K562 (cell line): ENCODE measurements at regions not wholly inside any gene's neighbourhood (a gene's known extent, or its start where the extent isn't known, plus 50 kb on each side); places are given as distances from the start of the nearest gene placed in this dataset.

Experiments used
- ATAC-seq: fragments of 200-7000 bp; cut with Tn5 transposase; 3 replicates; pipeline ENCODE4 v1.9.1; 2020; ENCODE audit warnings: moderate library complexity
- BruUV-seq: library from RNA; stranded (reverse); fragments of 400-500 nt; replicated peaks from 2 replicates; lab custom pipeline; 2021; lab: Mats Ljungman, UMichigan
- CTCF ChIA-PET: fragments of 300-600 bp; formaldehyde crosslinking; extraction: SDS; loops from one replicate; lab custom pipeline; 2021; ENCODE audit warnings: low intra/inter-chr PET ratio; lab: Yijun Ruan, JAX
- POLR2A ChIA-PET: fragments of 300-600, 350-650 bp; sonication (Branson Sonifier 250); formaldehyde crosslinking; extraction: SDS; loops from one replicate; lab custom pipeline; 2021; ENCODE audit warnings: antibody characterized with exemption, inconsistent platforms; lab: Yijun Ruan, JAX
- DNase-seq, 4 experiments: peaks; one replicate each; pipeline versions ENCODE4 v3.0.0 to v3.0.0-alpha.2; 2011 to 2018; ENCODE audit warnings: low spot score in 3 of 4, mixed read lengths in 3 of 4; ENCODE audit errors: extremely low read depth in 1 of 4
- FAIRE-seq: peaks from 2 replicates; lab custom pipeline; 2011; peaks lifted over from hg19 to GRCh38; lab: Jason Lieb, UNC
- H2AFZ ChIP-seq: 2 replicates; pipeline ENCODE4 v1.6.0; 2011; ENCODE audit warnings: low read depth, low read length, control low read depth, inconsistent platforms
- H3K27ac ChIP-seq: fragments of 200-600 bp; 3 replicates; pipeline ENCODE4 v1.8.0; 2011; ENCODE audit warnings: low read depth, mild to moderate bottlenecking, control low read depth, inconsistent platforms, low read length, moderate library complexity, mixed read lengths; ENCODE audit errors: extremely low read depth
- H3K27me3 ChIP-seq, 2 experiments: fragments of 300-600 bp in 1 of 2; 2 replicates in 1 of 2; 3 replicates in 1 of 2; pipeline versions ENCODE4 v1.6.0 to v1.8.0; 2011; ENCODE audit warnings: inconsistent platforms in 2 of 2, low read length in 2 of 2, mild to moderate bottlenecking in 1 of 2, mixed read lengths in 1 of 2, moderate library complexity in 1 of 2; ENCODE audit not compliant: control insufficient read depth in 2 of 2, insufficient read depth in 2 of 2
- H3K36me3 ChIP-seq: fragments of 300-600 bp; 3 replicates; pipeline ENCODE4 v1.8.0; 2011; ENCODE audit warnings: mild to moderate bottlenecking, low read length, inconsistent platforms; ENCODE audit not compliant: control insufficient read depth, insufficient read depth
- H3K4me1 ChIP-seq, 2 experiments: fragments of 200-600 bp in 1 of 2; replicated peaks in 1 of 2; 2 replicates in 1 of 2; 3 replicates in 1 of 2; pipeline versions ENCODE4 v1.5.1 to v1.8.0; 2011; ENCODE audit warnings: inconsistent platforms in 2 of 2, low read length in 2 of 2, mild to moderate bottlenecking in 1 of 2, mixed read lengths in 1 of 2, moderate library complexity in 1 of 2; ENCODE audit not compliant: control insufficient read depth in 2 of 2, insufficient read depth in 2 of 2
- H3K4me2 ChIP-seq: 2 replicates; pipeline ENCODE4 v1.6.1; 2011; ENCODE audit warnings: low read length, control low read depth, inconsistent platforms, mixed read lengths; ENCODE audit not compliant: insufficient read depth
- H3K4me3 ChIP-seq: fragments of 200-600 bp; sonication (generic), shearing (Covaris generic); 2 replicates; pipeline ENCODE4 v1.5.1; 2016; ENCODE audit warnings: control low read depth, inconsistent platforms
- H3K79me2 ChIP-seq: fragments of 200-600 bp; 3 replicates; pipeline ENCODE4 v1.8.0; 2011; ENCODE audit warnings: low read length, inconsistent platforms; ENCODE audit not compliant: control insufficient read depth, insufficient read depth
- H3K9ac ChIP-seq, 2 experiments: 2 replicates each; pipeline versions ENCODE4 v1.6.0 to v1.6.1; 2011; ENCODE audit warnings: low read depth in 2 of 2, low read length in 2 of 2, control low read depth in 1 of 2, inconsistent platforms in 1 of 2, mild to moderate bottlenecking in 1 of 2, mixed read lengths in 1 of 2; ENCODE audit not compliant: insufficient read depth in 1 of 2
- H3K9me1 ChIP-seq: one replicate; pipeline ENCODE4 v1.6.0; 2011; ENCODE audit warnings: inconsistent platforms, mild to moderate bottlenecking, low read length, moderate library complexity; ENCODE audit not compliant: control insufficient read depth, insufficient read depth
- H3K9me3 ChIP-seq: replicated peaks from 2 replicates; pipeline ENCODE4 v1.5.1; 2011; ENCODE audit warnings: low read depth, low read length, inconsistent platforms; ENCODE audit not compliant: control insufficient read depth, insufficient read depth
- H4K20me1 ChIP-seq: replicated peaks from 2 replicates; pipeline ENCODE4 v1.6.1; 2011; ENCODE audit warnings: low read length, inconsistent platforms, mixed read lengths; ENCODE audit not compliant: control insufficient read depth, insufficient read depth
- BCL6 ChIP-seq: fragments of 250-450 bp; sonication (Bioruptor Pico); IDR thresholded peaks from 2 replicates; pipeline ENCODE4 v1.4.0; 2020
- CBX3 ChIP-seq, 2 experiments: IDR thresholded peaks; 1 replicate in 1 of 2; 2 replicates in 1 of 2; pipeline ENCODE4 v1.6.1; 2012; ENCODE audit warnings: inconsistent platforms in 2 of 2, low read length in 2 of 2, borderline replicate concordance in 1 of 2, control low read depth in 1 of 2
- CSDE1 ChIP-seq, 2 experiments: fragments of 450-650 bp; IDR thresholded peaks; 2 replicates each; pipeline ENCODE4 v1.6.1; 2016; ENCODE audit warnings: mild to moderate bottlenecking in 1 of 2
- ETV5 ChIP-seq: sonication (generic); formaldehyde crosslinking; IDR thresholded peaks from 2 replicates; pipeline ENCODE4 v1.4.0; 2020; ENCODE audit warnings: low read depth, mild to moderate bottlenecking, missing genetic modification reagents
- NR3C1 ChIP-seq: sonication (generic); formaldehyde crosslinking; IDR thresholded peaks from 2 replicates; pipeline ENCODE4 v1.8.1; 2022; ENCODE audit warnings: missing genetic modification reagents
- ZNF239 ChIP-seq: fragments of 250-450 bp; sonication (Bioruptor Pico); IDR thresholded peaks from 2 replicates; pipeline ENCODE4 v1.4.0; 2020; ENCODE audit warnings: mild to moderate bottlenecking
- WGBS: fragments of 100-300 bp; shearing (Covaris generic); methylation state at CpG from one replicate; pipeline ENCODE4 v1.1.6; 2016; ENCODE audit warnings: low coverage, mixed read lengths; ENCODE audit not compliant: insufficient coverage; ENCODE audit errors: missing lambda C conversion rate; 5-methylcytosine and 5-hydroxymethylcytosine counted together
- in situ Hi-C: fragments of 300-500 bp; cut with MboI; formaldehyde crosslinking; loops from 4 replicates; pipeline ENCODE4 v1.15.0; 2018; ENCODE audit warnings: inconsistent platforms, mixed read lengths
- intact Hi-C: fragments of 100-400 bp; cut with micrococcal nuclease; formaldehyde crosslinking; loops from 2 replicates; pipeline ENCODE4 v1.14.2; 2022
- TF ChIP-seq, protein P1 (sequence below): fragments of 250-450 bp; sonication (Bioruptor Pico); IDR thresholded peaks from 2 replicates; pipeline ENCODE4 v1.5.0; 2021
- TF ChIP-seq, protein P2 (sequence below): fragments of 450-650 bp; IDR thresholded peaks from 2 replicates; pipeline ENCODE4 v1.6.1; 2014; ENCODE audit warnings: low read depth, mild to moderate bottlenecking, moderate library complexity, borderline replicate concordance

DNA sequence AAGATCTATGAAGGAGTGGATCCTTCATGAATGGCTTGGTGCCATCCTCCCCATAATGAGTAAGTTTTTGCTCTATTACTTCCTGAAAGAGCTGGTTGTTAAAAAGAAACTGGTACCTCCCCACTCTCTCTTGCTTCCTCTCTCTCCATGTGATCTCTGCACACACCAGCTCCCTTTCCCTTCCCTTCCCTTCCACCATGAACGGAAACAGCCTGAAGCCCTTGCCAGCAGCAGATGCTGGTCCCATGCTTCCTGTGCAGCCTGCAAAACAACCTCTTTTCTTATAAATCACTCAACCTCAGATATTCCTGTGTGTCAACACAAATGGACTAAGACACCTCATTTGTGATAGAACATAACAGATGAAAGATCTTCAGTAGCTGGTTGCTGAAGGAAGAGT is 303.5 kb upstream of the ACVR2A start:
- POLR2A ChIA-PET, result interaction anchor here (0.6 kb wide), 1 partner anchor 55 kb away, joined by 3 read pairs; no protein-coding TSS in a partner anchor
- H3K9me3 ChIP-seq, result no peaks in the 10 kb centered on the region
- no peaks in the 10 kb centered on the region for H3K79me2 ChIP-seq
- no peak overlapping the region for H3K4me3 ChIP-seq
- TF ChIP-seq, protein P1, sequence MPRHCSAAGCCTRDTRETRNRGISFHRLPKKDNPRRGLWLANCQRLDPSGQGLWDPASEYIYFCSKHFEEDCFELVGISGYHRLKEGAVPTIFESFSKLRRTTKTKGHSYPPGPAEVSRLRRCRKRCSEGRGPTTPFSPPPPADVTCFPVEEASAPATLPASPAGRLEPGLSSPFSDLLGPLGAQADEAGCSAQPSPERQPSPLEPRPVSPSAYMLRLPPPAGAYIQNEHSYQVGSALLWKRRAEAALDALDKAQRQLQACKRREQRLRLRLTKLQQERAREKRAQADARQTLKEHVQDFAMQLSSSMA (CRISPR knock-in tag), result no peak
- TF ChIP-seq ETV5 (no peak), ZNF239 (CRISPR knock-in tag) (no peak), NR3C1 (CRISPR knock-in tag) (no peak), BCL6 (CRISPR knock-in tag) (no peak), CBX3 (IDR thresholded peaks at IDR 0.05; ENCODE audit: borderline replicate concordance in 1 of 2, low read length in 2 of 2) (no peak), CSDE1 (IDR thresholded peaks at IDR 0.05) (no peak)
- TF ChIP-seq, protein P2, sequence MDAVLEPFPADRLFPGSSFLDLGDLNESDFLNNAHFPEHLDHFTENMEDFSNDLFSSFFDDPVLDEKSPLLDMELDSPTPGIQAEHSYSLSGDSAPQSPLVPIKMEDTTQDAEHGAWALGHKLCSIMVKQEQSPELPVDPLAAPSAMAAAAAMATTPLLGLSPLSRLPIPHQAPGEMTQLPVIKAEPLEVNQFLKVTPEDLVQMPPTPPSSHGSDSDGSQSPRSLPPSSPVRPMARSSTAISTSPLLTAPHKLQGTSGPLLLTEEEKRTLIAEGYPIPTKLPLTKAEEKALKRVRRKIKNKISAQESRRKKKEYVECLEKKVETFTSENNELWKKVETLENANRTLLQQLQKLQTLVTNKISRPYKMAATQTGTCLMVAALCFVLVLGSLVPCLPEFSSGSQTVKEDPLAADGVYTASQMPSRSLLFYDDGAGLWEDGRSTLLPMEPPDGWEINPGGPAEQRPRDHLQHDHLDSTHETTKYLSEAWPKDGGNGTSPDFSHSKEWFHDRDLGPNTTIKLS, result no peak
- TF ChIP-seq, all 486 proteins: peak for 0
- H3K9ac ChIP-seq, result no peak overlapping the region
- ATAC-seq (no peak), FAIRE-seq (no peak), DNase-seq (no peak)
- H3K27me3 ChIP-seq, result no peaks in the 10 kb centered on the region
- in situ Hi-C loops, result loop anchor here (25.0 kb wide), 1 partner anchor 371 kb away; no protein-coding TSS in a partner anchor
- H3K36me3 ChIP-seq, result no peaks in the 10 kb centered on the region
- H4K20me1 ChIP-seq, result no peaks in the 10 kb centered on the region
- WGBS, result 0% methylated on average over 1 of the region's 1 CpG
- CTCF ChIA-PET, result no interaction called here
- no peaks in the 10 kb centered on the region for H3K9me1 ChIP-seq
- BruUV-seq, result no TSS peak
- intact Hi-C loops, result no loop called here
- H3K4me1 ChIP-seq, result no peaks in the 10 kb centered on the region
- H2AFZ ChIP-seq, result no peak overlapping the region
- no peak overlapping the region for H3K4me2 ChIP-seq
- no peak overlapping the region for H3K27ac ChIP-seq
